Upper lobe of left lung (tissue), 6 donors: ENCODE measurements at regions not wholly inside any gene's neighbourhood (a gene's known extent, or its start where the extent isn't known, plus 50 kb on each side); places are given as distances from the start of the nearest gene placed in this dataset.
A peak's percentile ranks its signal among the peaks of the same experiment; 100 is the strongest.
"Not testable (repeated sequence)": the region's sequence is repeated elsewhere in the genome, so short reads cannot be mapped to it uniquely, and the experiment has no call there.

ENCODE experiments used
- ATAC-seq, 2 donors: fragments of 200-7000 bp; cut with Tn5 transposase; one replicate each; pipeline ENCODE4 v1.9.1; 2022; ENCODE audit warnings: mild to moderate bottlenecking in 2 of 2, moderate library complexity in 2 of 2; ENCODE audit not compliant: low FRiP score in 2 of 2
- DNase-seq, 2 donors: peaks; one replicate each; pipeline ENCODE4 v3.0.0-alpha.2; 2019 to 2020
- H3K27ac ChIP-seq, 4 donors: fragments of 200-600 bp; sonication (generic); one replicate each; pipeline ENCODE4 v1.5.1; 2016 to 2019
- H3K27me3 ChIP-seq, 4 donors: fragments of 200-600 bp; sonication (generic); one replicate each; pipeline ENCODE4 v1.5.1; 2017 to 2019
- H3K36me3 ChIP-seq, 4 donors: fragments of 200-600 bp; sonication (generic); one replicate each; pipeline ENCODE4 v1.5.1; 2016 to 2019
- H3K4me1 ChIP-seq, 4 donors: fragments of 200-600 bp; sonication (generic); one replicate each; pipeline ENCODE4 v1.5.1; 2018 to 2019
- H3K4me3 ChIP-seq, 4 donors: fragments of 200-600 bp; sonication (generic); one replicate each; pipeline ENCODE4 v1.5.1; 2017 to 2019; ENCODE audit warnings: mild to moderate bottlenecking in 2 of 4, moderate library complexity in 1 of 4
- H3K9me3 ChIP-seq, 4 donors: fragments of 200-600 bp; sonication (generic); one replicate each; pipeline ENCODE4 v1.5.1; 2018 to 2019
- WGBS, 2 donors: methylation state at CpG; one replicate each; pipeline ENCODE4 v1.1.5; 2017 to 2018; 5-methylcytosine and 5-hydroxymethylcytosine counted together
- donor health status: DM: no; HTN: no; CAD: no; lungs with moderate emphysema.
- donor health status: DM: no; HTN: yes; CAD: no; lungs with severe emphysema.

DNA sequence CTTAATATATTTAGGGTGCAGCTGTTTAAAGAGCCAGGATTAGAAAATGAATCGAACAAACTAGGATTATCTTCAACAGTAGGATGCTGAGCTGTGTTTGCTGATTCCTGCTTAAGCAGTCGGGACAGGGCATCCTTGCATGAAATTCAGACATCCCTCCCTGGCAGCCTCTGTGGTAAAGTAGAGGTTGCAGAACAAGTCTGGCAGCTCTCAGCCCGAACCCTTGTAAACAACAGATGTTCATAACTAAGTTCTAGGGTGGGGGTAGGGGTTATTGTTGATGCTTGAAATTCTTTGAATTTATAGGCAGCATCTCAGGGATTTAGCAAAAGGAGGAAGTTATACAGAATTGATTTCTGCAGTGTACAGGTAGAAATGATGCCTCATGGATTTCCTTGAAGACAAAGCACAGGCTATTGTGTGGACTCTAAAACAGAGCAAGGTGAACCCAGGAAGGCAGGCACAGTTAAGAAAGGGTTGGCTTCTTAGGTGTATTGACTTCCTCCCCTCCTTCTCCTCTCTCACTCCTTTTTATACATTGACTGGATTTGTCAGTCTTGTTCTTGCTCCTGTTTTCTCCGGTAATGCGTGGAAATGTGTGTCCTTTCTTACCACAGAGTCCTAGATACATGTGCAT, 114.7 kb downstream of the SRGAP2 start:
- not testable (repeated sequence) for DNase-seq, H3K4me3 ChIP-seq, H3K27ac ChIP-seq, H3K27me3 ChIP-seq, H3K36me3 ChIP-seq, H3K4me1 ChIP-seq, H3K9me3 ChIP-seq
- peak in 1 of 2 donors; percentile 64 for ATAC-seq
- WGBS, 2 donors: 63 to 72% methylated on average over 3 of the region's 5 CpGs

DNA sequence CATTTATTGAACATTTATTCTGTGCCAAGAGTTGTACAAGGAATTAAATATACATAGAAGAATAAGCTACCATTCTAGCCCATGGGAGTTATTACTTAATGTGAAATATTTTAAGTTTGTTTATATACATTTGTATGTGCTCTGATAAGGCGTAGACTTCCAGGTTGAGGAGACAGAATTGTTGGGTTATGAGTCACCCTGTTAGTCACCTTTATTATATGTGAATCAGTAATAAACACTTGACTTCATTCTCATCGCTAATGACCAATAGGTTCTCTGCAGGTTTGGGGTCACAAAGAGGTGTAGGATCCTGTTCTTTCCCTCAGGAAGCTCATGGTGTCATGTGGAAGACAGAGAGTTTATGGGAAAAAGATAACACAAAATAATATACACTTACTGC, 116.9 kb downstream of the SRGAP2 start:
- not testable (repeated sequence) for ATAC-seq, H3K27me3 ChIP-seq, H3K36me3 ChIP-seq, H3K4me1 ChIP-seq, H3K9me3 ChIP-seq, H3K27ac ChIP-seq, DNase-seq, H3K4me3 ChIP-seq
- WGBS, 2 donors: no CpG with 5 or more reads among the region's 2 CpGs

GRCh38 chr1:206326159-206326939, 123.0 kb downstream of the SRGAP2 start:
- ATAC-seq: peak in 1 of 2 donors; percentile 34
- H3K4me3 ChIP-seq, H3K4me1 ChIP-seq, DNase-seq, H3K27ac ChIP-seq, H3K27me3 ChIP-seq, H3K36me3 ChIP-seq, H3K9me3 ChIP-seq: not testable (repeated sequence)
- 60 to 72% methylated on average over 3 to 5 of the region's 6 CpGs for WGBS, 2 donors

GRCh38 chr1:206331597-206331996, 128.3 kb downstream of the SRGAP2 start:
- H3K27ac ChIP-seq, H3K27me3 ChIP-seq, H3K4me3 ChIP-seq, ATAC-seq, H3K36me3 ChIP-seq, H3K9me3 ChIP-seq, DNase-seq, H3K4me1 ChIP-seq: not testable (repeated sequence)
- 95 to 100% methylated on average over 1 to 2 of the region's 5 CpGs for WGBS, 2 donors

DNA sequence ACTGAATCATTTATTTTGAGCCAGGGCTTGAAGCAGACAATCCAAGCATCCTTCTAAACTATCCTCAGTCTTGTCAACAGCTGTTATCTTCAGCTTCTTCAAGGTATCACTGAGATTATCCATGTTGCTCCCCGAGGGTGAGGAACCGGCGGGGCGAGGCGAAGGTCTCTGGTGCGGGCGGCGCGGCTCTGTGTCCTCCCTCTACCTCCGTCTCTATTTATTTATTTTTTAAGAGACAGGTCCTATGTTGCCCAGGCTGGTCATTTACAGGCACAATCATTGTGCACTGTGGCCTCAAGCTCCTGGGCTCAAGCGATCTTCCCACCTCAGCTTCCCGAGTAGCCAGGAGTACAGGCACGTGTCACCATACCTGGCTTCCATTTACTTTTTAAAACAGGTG, 130.0 kb downstream of the SRGAP2 start:
- DNase-seq: peak in 1 of 2 donors; percentile 56
- WGBS, 2 donors: 100% methylated on average over 13 of the region's 13 CpGs; no CpG with 5 or more reads in 1 of the 2 donors
- not testable (repeated sequence) for ATAC-seq

GRCh38 chr1:206333897-206334296, 130.6 kb downstream of the SRGAP2 start:
- H3K27me3 ChIP-seq, H3K27ac ChIP-seq, H3K36me3 ChIP-seq, H3K4me1 ChIP-seq, H3K9me3 ChIP-seq, H3K4me3 ChIP-seq, DNase-seq: not testable (repeated sequence)
- ATAC-seq: peak in 1 of 2 donors; percentile 69

More for the DNA sequence above, 130.0 kb downstream of the SRGAP2 start:
- H3K36me3 ChIP-seq, H3K27me3 ChIP-seq, H3K9me3 ChIP-seq, H3K4me3 ChIP-seq, H3K4me1 ChIP-seq, H3K27ac ChIP-seq: not testable (repeated sequence)

DNA sequence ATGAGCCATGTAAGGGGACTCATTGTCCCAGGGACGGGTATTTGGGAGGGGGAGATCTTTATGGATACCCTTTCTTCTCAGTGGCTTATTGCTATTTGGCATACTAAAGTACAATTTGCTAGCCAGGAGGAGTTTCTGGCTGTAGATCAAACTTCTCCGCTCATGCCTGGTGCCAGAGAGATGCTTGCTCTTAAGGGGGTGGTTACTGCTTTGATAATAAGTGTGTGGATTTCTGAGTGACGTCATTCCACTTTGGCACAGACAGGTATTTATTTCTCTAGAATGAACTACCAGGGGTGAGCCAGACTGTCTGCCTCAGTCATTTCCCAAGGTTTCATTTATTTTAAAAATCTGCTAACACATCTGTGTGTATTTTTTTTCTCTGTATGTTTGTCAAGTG, 131.1 kb downstream of the SRGAP2 start:
- ATAC-seq: peak in 1 of 2 donors; percentile 10

GRCh38 chr1:206335162-206335561, 131.8 kb downstream of the SRGAP2 start:
- H3K27ac ChIP-seq, DNase-seq, H3K4me1 ChIP-seq, H3K4me3 ChIP-seq, ATAC-seq, H3K9me3 ChIP-seq, H3K36me3 ChIP-seq, H3K27me3 ChIP-seq: not testable (repeated sequence)

More for the DNA sequence above, 131.1 kb downstream of the SRGAP2 start:
- not testable (repeated sequence) for H3K4me1 ChIP-seq, H3K9me3 ChIP-seq, H3K27ac ChIP-seq, H3K4me3 ChIP-seq, H3K27me3 ChIP-seq, DNase-seq, H3K36me3 ChIP-seq
- 80 to 81% methylated on average over 3 of the region's 3 CpGs for WGBS, 2 donors

DNA sequence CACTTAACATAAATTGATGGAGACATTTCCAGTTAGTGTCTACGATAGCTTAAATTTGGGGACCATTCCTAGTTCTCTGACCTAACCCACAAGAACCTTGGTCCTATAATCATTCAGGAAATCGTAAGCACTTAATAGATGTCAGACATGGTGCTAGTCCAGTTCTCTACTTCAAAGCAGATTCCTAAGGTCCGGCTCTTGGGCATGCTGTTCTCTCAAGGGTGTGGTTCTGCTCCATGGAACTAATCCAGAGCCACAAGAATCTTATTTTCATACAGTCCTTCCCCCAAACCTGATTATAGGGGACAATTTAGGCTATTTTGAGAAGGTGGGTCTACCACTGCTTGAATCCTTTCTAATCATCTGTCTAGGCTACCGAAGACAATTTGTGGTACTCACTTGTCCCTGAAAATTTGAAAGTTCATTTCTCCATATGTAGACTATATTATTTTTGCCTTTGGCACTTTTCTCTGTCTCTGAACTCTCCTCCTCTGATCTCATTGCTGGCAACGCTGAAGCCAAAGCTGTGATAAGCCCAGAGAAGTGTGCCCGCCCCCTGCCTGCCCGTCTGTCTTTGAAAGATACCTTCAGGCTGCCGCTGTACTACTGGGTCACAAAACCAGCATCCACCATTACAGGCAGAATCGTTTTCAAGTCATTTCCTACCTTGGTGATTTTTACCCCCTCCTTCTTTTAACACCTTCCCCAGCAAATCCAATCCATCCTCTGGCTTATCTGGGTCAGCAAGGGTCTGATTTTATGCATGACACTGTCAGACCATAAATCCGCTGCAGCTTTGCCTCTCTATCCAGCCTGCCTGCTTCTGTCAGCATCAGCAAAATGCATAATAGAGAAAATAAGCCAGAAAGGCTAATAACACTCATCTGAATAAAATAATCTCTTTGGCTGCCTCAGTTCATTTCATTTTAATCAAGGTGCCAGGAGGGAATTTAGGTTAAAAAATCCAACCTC, 132.8 kb downstream of the SRGAP2 start:
- not testable (repeated sequence) for H3K27ac ChIP-seq
- 44 to 57% methylated on average over 1 to 3 of the region's 10 CpGs for WGBS, 2 donors
- ATAC-seq: peak in 1 of 2 donors; percentile 61

DNA sequence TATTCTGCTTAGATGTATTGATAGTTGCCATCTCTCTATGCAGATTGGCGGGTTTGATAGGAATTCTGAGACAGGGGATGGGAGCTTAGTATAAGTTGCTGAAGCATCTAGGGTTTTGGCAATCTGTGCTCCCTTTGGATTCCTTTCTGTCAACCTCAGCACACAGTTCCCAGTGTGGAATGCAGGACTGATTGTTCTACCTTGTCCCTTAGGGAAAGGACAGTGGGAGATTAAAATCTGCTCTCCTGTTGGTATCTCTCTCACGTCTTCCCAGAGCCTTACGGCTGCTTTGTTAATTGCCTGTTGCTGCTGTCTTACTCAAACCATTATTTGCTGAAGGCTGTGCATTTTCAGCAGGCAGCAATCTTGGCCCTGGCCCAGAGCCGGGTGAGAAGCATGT, 133.3 kb upstream of the IKBKE start:
- ATAC-seq: peak in 1 of 2 donors; percentile 9
- DNase-seq, H3K27ac ChIP-seq, H3K27me3 ChIP-seq, H3K9me3 ChIP-seq, H3K4me3 ChIP-seq, H3K4me1 ChIP-seq, H3K36me3 ChIP-seq: not testable (repeated sequence)
- WGBS, 2 donors: 67 to 100% methylated on average over 1 of the region's 4 CpGs

More for the DNA sequence above, 132.8 kb downstream of the SRGAP2 start:
- not testable (repeated sequence) for H3K4me1 ChIP-seq, H3K9me3 ChIP-seq, DNase-seq, H3K4me3 ChIP-seq, H3K36me3 ChIP-seq, H3K27me3 ChIP-seq

- DNase-seq: not testable (repeated sequence)
Measured at GRCh38 chr1:206350493-206351275, 119.6 kb upstream of the IKBKE start.

More at GRCh38 chr1:206350493-206351275, 119.6 kb upstream of the IKBKE start:
- 88 to 97% methylated on average over 1 of the region's 2 CpGs for WGBS, 2 donors
- not testable (repeated sequence) for H3K4me1 ChIP-seq, H3K27ac ChIP-seq, H3K27me3 ChIP-seq, ATAC-seq, H3K9me3 ChIP-seq, H3K36me3 ChIP-seq, H3K4me3 ChIP-seq
